WTC11 (cell line): ENCODE measurements at regions not wholly inside any gene's neighbourhood (a gene's known extent, or its start where the extent isn't known, plus 50 kb on each side); places are given as distances from the start of the nearest gene placed in this dataset.

ENCODE experiments used
- ATAC-seq: fragments of 200-7000 bp; cut with Tn5 transposase; 2 replicates; pipeline ENCODE4 v1.10.0; 2021; ENCODE audit warnings: mild to moderate bottlenecking, moderate library complexity
- CTCF ChIA-PET: fragments of 300-600 bp; sonication (Branson Sonifier 250); formaldehyde crosslinking; loops from one replicate; lab custom pipeline; 2021; ENCODE audit warnings: antibody characterized with exemption; lab: Charles Lee
- POLR2A ChIA-PET: fragments of 350-600 bp; sonication (Branson Sonifier 250); formaldehyde crosslinking; loops from one replicate; lab custom pipeline; 2021; ENCODE audit warnings: antibody characterized with exemption; lab: Charles Lee
- DNase-seq: peaks from one replicate; pipeline ENCODE4 v3.0.0; 2021; ENCODE audit warnings: low spot score
- H3K27ac Mint-ChIP-seq: 2 replicates; pipeline ENCODE4 v1.8.0; 2021; ENCODE audit warnings: mixed read lengths
- H3K27me3 Mint-ChIP-seq: 2 replicates; pipeline ENCODE4 v1.8.0; 2021; ENCODE audit warnings: low read depth, mild to moderate bottlenecking, moderate library complexity, mixed read lengths
- H3K36me3 Mint-ChIP-seq: 2 replicates; pipeline ENCODE4 v1.8.0; 2021; ENCODE audit warnings: mixed read lengths
- H3K4me1 Mint-ChIP-seq: 2 replicates; pipeline ENCODE4 v1.8.0; 2022; ENCODE audit warnings: mixed read lengths
- H3K4me3 Mint-ChIP-seq: 2 replicates; pipeline ENCODE4 v1.8.0; 2021; ENCODE audit warnings: mild to moderate bottlenecking, moderate library complexity, mixed read lengths
- H3K9me3 Mint-ChIP-seq: 2 replicates; pipeline ENCODE4 v1.8.0; 2021; ENCODE audit warnings: mixed read lengths
- ATF3 ChIP-seq: sonication (generic); formaldehyde crosslinking; conservative IDR thresholded peaks from 2 replicates; pipeline ENCODE4 v1.8.1; 2022; ENCODE audit warnings: mild to moderate bottlenecking, missing genetic modification reagents
- E2F1 ChIP-seq: sonication (generic); formaldehyde crosslinking; IDR thresholded peaks from 2 replicates; pipeline ENCODE4 v1.8.0; 2022; ENCODE audit warnings: mild to moderate bottlenecking, missing genetic modification reagents
- E2F4 ChIP-seq: sonication (generic); formaldehyde crosslinking; IDR thresholded peaks from 2 replicates; pipeline ENCODE4 v1.8.1; 2022; ENCODE audit warnings: low read depth, mild to moderate bottlenecking, moderate library complexity, missing genetic modification reagents, borderline replicate concordance
- ETV6 ChIP-seq: sonication (generic); formaldehyde crosslinking; IDR thresholded peaks from 2 replicates; pipeline ENCODE4 v1.8.1; 2022; ENCODE audit warnings: mild to moderate bottlenecking, missing genetic modification reagents
- FOXJ3 ChIP-seq: sonication (generic); formaldehyde crosslinking; IDR thresholded peaks from 2 replicates; pipeline ENCODE4 v1.9.0; 2021; ENCODE audit warnings: missing genetic modification reagents, mild to moderate bottlenecking, borderline replicate concordance
- FOXP1 ChIP-seq: sonication (generic); formaldehyde crosslinking; IDR thresholded peaks from 2 replicates; pipeline ENCODE4 v1.8.0; 2022; ENCODE audit warnings: missing genetic modification reagents, mild to moderate bottlenecking, moderate library complexity, borderline replicate concordance
- GABPB1 ChIP-seq: sonication (generic); formaldehyde crosslinking; IDR thresholded peaks from 2 replicates; pipeline ENCODE4 v1.8.1; 2023; ENCODE audit warnings: mild to moderate bottlenecking, missing genetic modification reagents
- JAZF1 ChIP-seq: fragments of 250-450 bp; sonication (Bioruptor Pico); IDR thresholded peaks from 2 replicates; pipeline ENCODE4 v1.9.0; 2021; ENCODE audit warnings: moderate library complexity, mild to moderate bottlenecking, inconsistent platforms
- KAT7 ChIP-seq: sonication (generic); formaldehyde crosslinking; IDR thresholded peaks from 2 replicates; pipeline ENCODE4 v1.8.1; 2023; ENCODE audit warnings: missing genetic modification reagents, mild to moderate bottlenecking, borderline replicate concordance
- MYBL2 ChIP-seq: sonication (generic); formaldehyde crosslinking; IDR thresholded peaks from 2 replicates; pipeline ENCODE4 v1.8.1; 2023; ENCODE audit warnings: mild to moderate bottlenecking, moderate library complexity, missing genetic modification reagents
- NFATC4 ChIP-seq: fragments of 250-450 bp; sonication (Bioruptor Pico); IDR thresholded peaks from 2 replicates; pipeline ENCODE4 v1.9.0; 2021; ENCODE audit warnings: mild to moderate bottlenecking
- PREB ChIP-seq: sonication (generic); formaldehyde crosslinking; IDR thresholded peaks from 2 replicates; pipeline ENCODE4 v1.8.1; 2022; ENCODE audit warnings: mild to moderate bottlenecking, missing genetic modification reagents, moderate library complexity, borderline replicate concordance
- PRRX2 ChIP-seq: fragments of 250-450 bp; sonication (Bioruptor Pico); IDR thresholded peaks from 2 replicates; pipeline ENCODE4 v1.8.0; 2021; ENCODE audit warnings: mild to moderate bottlenecking
- SMAD3 ChIP-seq: sonication (generic); formaldehyde crosslinking; IDR thresholded peaks from 2 replicates; pipeline ENCODE4 v1.8.0; 2022; ENCODE audit warnings: missing genetic modification reagents, mild to moderate bottlenecking, borderline replicate concordance
- TEAD1 ChIP-seq: sonication (generic); formaldehyde crosslinking; IDR thresholded peaks from 2 replicates; pipeline ENCODE4 v1.8.0; 2022; ENCODE audit warnings: mild to moderate bottlenecking, missing genetic modification reagents
- TP53 ChIP-seq: sonication (generic); formaldehyde crosslinking; IDR thresholded peaks from 2 replicates; pipeline ENCODE4 v1.8.1; 2023; ENCODE audit warnings: mild to moderate bottlenecking, missing genetic modification reagents
- ZNF219 ChIP-seq: sonication (generic); formaldehyde crosslinking; IDR thresholded peaks from 2 replicates; pipeline ENCODE4 v1.8.0; 2023; ENCODE audit warnings: missing genetic modification reagents, mild to moderate bottlenecking, borderline replicate concordance
- ZNF396 ChIP-seq: fragments of 250-450 bp; sonication (Bioruptor Pico); IDR thresholded peaks from 2 replicates; pipeline ENCODE4 v1.8.0; 2021; ENCODE audit warnings: mild to moderate bottlenecking, moderate library complexity, borderline replicate concordance
- ZNF416 ChIP-seq: fragments of 250-450 bp; sonication (Bioruptor Pico); IDR thresholded peaks from 2 replicates; pipeline ENCODE4 v1.9.0; 2021; ENCODE audit warnings: mild to moderate bottlenecking, inconsistent platforms
- TF ChIP-seq, protein P1 (sequence below): sonication (generic); formaldehyde crosslinking; IDR thresholded peaks from 2 replicates; pipeline ENCODE4 v1.8.0; 2023; ENCODE audit warnings: missing genetic modification reagents
- TF ChIP-seq, protein P2 (sequence below): sonication (generic); formaldehyde crosslinking; IDR thresholded peaks from 2 replicates; pipeline ENCODE4 v1.8.0; 2022; ENCODE audit warnings: mild to moderate bottlenecking, missing genetic modification reagents
- TF ChIP-seq, protein P3 (sequence below): sonication (generic); formaldehyde crosslinking; IDR thresholded peaks from 2 replicates; pipeline ENCODE4 v1.8.1; 2023; ENCODE audit warnings: mild to moderate bottlenecking, missing genetic modification reagents, borderline replicate concordance
- TF ChIP-seq, protein P4 (sequence below): sonication (generic); formaldehyde crosslinking; IDR thresholded peaks from 2 replicates; pipeline ENCODE4 v1.8.1; 2023; ENCODE audit warnings: mild to moderate bottlenecking, missing genetic modification reagents, moderate library complexity

DNA sequence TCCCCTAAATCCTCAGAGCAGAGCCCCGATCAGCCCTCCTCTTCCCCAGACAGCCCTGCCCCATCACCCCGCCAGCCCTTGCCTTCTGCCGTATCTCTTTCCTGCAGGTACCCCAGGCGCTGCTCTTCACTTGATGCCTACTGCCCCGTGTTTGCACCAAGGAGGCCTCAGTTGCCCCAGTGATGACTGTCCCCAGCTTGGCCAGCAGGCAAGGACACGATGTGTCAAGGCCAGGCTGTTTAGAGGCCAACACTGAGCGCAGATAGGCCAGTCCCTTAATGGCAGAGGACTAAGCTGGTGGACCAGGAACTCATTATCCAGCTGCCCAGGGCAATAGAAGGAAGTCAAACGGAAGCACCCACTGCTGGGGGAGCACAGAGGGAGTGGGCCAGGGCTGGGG lies 68.4 kb downstream of the CAMK2N1 start (continued):
- no peak for TF ChIP-seq PRRX2 (CRISPR knock-in tag)
- no peak for TF ChIP-seq E2F4 (CRISPR knock-in tag)
- no peak for TF ChIP-seq E2F1 (CRISPR knock-in tag)

GRCh38 chr1:20416706-20417105 lies 69.3 kb downstream of the CAMK2N1 start:
- H3K27me3 Mint-ChIP-seq = peaks cover 91% of the 10 kb centered on the region
- no peaks in the 10 kb centered on the region for H3K36me3 Mint-ChIP-seq
- TF ChIP-seq MYBL2 (CRISPR knock-in tag) (no peak), ETV6 (CRISPR knock-in tag) (no peak), PREB (no peak), ATF3 (CRISPR knock-in tag) (no peak), JAZF1 (no peak), KAT7 (no peak), FOXJ3 (no peak), NFATC4 (CRISPR knock-in tag) (no peak), TP53 (no peak), GABPB1 (CRISPR knock-in tag) (no peak), ZNF396 (CRISPR knock-in tag) (no peak), SMAD3 (CRISPR knock-in tag) (no peak), FOXP1 (CRISPR knock-in tag) (no peak), ZNF416 (CRISPR knock-in tag) (no peak), TEAD1 (no peak), ZNF219 (CRISPR knock-in tag) (no peak)
- TF ChIP-seq, protein P1, sequence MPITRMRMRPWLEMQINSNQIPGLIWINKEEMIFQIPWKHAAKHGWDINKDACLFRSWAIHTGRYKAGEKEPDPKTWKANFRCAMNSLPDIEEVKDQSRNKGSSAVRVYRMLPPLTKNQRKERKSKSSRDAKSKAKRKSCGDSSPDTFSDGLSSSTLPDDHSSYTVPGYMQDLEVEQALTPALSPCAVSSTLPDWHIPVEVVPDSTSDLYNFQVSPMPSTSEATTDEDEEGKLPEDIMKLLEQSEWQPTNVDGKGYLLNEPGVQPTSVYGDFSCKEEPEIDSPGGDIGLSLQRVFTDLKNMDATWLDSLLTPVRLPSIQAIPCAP (CRISPR knock-in tag) = no peak
- TF ChIP-seq, protein P2, sequence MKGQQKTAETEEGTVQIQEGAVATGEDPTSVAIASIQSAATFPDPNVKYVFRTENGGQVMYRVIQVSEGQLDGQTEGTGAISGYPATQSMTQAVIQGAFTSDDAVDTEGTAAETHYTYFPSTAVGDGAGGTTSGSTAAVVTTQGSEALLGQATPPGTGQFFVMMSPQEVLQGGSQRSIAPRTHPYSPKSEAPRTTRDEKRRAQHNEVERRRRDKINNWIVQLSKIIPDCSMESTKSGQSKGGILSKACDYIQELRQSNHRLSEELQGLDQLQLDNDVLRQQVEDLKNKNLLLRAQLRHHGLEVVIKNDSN (CRISPR knock-in tag) = no peak
- TF ChIP-seq, protein P3, sequence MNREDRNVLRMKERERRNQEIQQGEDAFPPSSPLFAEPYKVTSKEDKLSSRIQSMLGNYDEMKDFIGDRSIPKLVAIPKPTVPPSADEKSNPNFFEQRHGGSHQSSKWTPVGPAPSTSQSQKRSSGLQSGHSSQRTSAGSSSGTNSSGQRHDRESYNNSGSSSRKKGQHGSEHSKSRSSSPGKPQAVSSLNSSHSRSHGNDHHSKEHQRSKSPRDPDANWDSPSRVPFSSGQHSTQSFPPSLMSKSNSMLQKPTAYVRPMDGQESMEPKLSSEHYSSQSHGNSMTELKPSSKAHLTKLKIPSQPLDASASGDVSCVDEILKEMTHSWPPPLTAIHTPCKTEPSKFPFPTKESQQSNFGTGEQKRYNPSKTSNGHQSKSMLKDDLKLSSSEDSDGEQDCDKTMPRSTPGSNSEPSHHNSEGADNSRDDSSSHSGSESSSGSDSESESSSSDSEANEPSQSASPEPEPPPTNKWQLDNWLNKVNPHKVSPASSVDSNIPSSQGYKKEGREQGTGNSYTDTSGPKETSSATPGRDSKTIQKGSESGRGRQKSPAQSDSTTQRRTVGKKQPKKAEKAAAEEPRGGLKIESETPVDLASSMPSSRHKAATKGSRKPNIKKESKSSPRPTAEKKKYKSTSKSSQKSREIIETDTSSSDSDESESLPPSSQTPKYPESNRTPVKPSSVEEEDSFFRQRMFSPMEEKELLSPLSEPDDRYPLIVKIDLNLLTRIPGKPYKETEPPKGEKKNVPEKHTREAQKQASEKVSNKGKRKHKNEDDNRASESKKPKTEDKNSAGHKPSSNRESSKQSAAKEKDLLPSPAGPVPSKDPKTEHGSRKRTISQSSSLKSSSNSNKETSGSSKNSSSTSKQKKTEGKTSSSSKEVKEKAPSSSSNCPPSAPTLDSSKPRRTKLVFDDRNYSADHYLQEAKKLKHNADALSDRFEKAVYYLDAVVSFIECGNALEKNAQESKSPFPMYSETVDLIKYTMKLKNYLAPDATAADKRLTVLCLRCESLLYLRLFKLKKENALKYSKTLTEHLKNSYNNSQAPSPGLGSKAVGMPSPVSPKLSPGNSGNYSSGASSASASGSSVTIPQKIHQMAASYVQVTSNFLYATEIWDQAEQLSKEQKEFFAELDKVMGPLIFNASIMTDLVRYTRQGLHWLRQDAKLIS (CRISPR knock-in tag) = no peak
- TF ChIP-seq, protein P4, sequence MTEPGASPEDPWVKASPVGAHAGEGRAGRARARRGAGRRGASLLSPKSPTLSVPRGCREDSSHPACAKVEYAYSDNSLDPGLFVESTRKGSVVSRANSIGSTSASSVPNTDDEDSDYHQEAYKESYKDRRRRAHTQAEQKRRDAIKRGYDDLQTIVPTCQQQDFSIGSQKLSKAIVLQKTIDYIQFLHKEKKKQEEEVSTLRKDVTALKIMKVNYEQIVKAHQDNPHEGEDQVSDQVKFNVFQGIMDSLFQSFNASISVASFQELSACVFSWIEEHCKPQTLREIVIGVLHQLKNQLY (CRISPR knock-in tag) = no peak
- no peak overlapping the region for H3K4me3 Mint-ChIP-seq
- ChIA-PET POLR2A (no interaction called here), CTCF (no interaction called here)
- no peaks in the 10 kb centered on the region for H3K4me1 Mint-ChIP-seq
- no peak overlapping the region for H3K27ac Mint-ChIP-seq
- no peaks in the 10 kb centered on the region for H3K9me3 Mint-ChIP-seq
- ATAC-seq (no peak), DNase-seq (no peak)
